Stimulated activated CD8-positive, alpha-beta memory T cell treated with anti-CD3 and anti-CD28 coated beads, Interleukin-2, amount 100 ng/mL, for 48 hours (primary cell): ENCODE measurements at regions not wholly inside any gene's neighbourhood (a gene's known extent, or its start where the extent isn't known, plus 50 kb on each side); places are given as distances from the start of the nearest gene placed in this dataset.
"Not testable (repeated sequence)": the region's sequence is repeated elsewhere in the genome, so short reads cannot be mapped to it uniquely, and the experiment has no call there.

Source experiments
- DNase-seq, 2 donors: peaks; one replicate each; pipeline ENCODE4 v3.0.0-alpha.2; 2020; ENCODE audit warnings: low read depth in 2 of 2

DNA sequence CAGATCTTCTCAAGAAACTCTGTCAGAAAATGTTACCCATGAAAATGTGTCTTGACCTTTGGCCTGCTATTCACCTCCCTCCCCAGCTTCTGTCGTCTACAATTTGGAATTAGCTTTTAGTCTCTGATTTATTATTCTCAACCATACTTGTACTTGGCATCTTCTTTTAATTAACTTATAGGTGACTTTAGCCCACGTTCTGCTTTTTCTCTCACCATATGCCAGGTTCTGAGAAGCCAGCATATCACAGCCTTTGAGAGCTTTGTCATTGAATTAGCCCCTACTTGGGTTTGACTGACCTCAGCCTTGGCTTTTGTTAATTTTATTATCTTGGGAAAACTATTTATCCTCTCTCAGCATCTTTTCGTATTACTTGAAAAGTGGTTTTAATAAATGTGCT, 355.9 kb downstream of the OXSM start:
- DNase-seq, result no peak

DNA sequence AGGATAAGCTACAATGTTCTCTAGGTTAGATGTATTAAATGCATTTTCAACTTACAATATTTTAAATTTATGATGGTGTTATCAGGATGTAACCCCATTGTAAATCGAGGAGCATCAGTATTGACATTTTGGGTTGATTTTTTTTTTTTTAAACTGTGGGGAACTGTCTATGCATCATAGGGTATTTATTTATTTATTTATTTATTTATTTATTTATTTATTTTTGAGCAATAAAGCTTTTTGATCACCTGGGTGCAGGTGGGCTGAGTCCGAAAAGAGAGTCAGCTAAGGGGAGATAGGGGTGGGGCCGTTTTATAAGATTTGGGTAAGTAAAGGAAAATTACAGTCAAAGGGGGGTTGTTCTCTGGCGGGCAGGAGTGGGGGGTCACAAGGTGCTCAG, 367.5 kb downstream of the OXSM start:
- DNase-seq, result not testable (repeated sequence)

DNA sequence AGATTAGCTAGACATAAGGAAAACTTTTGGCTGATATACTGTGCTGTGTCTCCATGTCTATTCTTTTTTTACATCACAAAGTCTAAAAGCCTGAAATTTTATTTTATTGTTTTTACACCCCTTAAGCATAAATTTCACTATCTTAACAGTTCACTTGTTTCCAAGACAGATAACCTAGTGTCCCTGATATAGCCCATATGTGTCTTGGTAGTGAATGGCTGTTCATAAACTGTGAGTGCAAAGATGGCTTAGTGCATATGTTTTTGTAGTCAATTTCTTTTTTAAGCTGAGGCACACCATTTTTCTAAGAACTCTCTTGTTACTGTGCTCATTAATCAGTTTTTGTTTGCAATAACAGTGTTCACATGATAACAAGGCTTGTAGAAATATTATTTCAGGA, 381.1 kb downstream of the OXSM start:
- DNase-seq, result no peak

DNA sequence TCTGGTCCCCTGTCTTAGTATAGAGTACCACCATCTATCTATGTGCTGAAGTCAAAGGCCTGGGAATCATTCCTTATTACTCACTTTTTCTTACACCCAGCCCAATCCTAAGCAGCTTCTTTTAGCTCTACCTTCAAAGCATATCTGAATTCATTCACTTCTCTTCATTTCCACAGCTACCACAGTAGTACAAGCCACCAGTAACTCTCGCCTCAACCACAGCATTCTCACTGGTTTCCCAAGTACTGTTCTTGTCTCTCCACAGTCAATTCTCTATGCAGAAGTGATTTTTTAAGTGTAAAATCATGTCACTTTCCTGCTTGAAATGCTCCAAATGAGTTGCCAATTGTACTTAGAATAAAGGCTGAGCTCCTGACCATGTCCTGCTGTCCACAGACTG, 401.7 kb downstream of the OXSM start:
- DNase-seq, result no peak

DNA sequence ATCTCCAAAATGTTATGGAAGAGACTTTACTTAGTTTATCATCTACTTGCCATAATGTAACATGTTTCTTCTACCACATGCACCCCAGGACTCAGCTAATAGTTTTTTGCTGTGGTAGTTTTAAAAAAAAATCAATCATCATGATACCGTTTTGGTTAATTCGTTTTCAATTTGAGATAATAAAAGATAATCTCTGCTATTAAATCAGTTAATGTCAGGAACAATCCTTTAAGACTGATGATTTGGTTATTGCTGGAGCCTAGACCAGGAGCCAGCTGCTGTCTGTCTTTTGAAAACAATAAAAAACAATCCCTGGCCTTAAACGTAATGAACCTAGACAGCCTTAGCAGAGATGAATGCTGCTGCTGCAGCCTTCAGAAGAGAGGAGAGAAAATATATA, 403.7 kb downstream of the OXSM start:
- DNase-seq, result no peak

DNA sequence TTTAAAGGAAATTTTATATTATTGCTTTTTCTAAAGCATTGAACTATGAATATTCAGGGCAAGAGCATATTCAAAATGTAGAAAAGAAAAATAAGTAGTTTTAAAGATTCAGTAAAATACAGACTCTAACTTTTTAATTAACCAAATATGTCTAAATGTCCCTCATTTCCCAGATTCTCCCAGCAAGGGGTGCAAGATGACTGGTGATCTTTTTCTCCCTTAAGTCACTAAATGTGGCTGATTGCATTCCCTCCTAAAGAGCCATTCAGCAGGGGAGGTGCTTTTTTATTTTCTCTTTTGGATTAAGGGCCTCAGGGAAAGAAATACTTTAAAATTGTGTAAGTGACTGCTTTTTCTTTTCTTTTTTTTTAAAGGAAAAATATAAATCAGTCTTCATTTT, 406.9 kb downstream of the OXSM start:
- DNase-seq, result no peak

DNA sequence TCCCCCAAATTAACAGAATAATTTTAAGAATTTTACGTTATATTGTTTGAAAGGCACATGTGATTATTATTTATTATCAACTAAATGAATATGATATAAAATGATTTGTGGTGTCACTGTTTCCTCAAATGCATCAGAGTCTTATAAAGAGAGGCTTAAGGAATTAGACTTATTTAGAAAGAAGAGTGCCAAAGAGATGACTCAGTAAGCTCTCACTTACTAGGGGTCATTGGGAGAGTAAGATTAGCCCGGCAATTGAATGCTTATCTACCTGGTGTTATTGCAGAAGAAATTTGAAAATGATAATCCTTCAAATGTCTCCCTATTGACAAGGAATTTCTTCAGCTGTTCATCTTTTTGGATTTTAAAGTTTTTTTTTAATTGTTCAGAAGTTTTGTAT, 408.7 kb downstream of the OXSM start:
- DNase-seq, result no peak

DNA sequence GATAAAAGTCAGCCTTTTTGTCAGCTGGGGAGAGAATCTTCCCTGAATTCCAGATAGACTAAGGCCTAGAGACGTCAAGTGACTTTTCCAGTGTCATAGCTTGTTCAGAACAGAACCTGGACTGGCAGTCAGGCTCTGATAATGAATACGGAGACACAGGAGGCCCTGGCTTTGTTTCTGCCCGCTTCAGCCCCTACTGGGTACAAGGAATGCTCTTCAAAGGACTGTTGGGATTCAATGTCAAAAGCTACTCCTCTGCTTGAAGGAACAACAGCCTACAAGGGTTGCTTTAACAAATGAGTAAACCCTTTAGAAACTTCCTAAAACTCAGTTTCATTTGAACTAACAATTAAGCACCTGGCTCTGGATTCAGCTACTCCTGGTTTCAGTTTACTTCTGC, 412.3 kb downstream of the OXSM start:
- no peak for DNase-seq

DNA sequence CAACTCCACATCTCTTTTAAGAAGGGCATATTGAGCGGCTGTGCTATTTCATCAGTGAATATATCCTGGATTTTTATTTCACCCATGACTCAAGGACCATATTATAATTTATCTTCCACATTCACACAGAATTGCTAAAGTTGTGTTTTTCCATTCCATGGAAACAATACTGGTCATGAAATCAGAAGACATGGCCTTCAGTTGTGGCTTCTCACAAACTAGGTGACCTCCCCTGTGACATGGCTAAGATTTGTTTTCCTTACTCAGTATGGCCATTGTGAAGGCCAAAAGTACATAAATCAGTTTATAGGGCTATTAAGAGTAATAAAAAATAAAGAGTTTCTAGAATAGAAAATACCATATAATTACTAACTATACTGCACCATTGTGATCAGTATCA, 415.6 kb downstream of the OXSM start:
- no peak for DNase-seq

DNA sequence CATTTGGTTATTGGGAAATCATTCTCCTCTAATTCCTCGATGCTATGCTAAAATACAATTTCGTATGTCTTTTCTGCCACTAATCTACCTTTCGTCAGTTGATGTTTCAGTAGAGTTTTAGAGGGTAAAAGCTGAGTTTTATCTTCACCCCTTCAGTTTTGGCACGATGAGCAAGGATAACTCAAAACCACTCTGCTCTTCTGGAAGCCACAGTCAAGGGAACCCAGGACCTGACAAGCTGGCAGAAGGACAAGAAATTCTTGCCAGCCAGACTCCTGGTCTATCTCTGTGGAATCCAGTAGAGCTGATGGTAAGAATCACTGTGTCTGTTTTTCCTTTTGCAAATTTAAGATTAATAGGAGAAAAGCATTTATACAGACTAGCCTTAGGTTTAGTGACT, 414.4 kb upstream of the LRRC3B start:
- DNase-seq, result no peak

DNA sequence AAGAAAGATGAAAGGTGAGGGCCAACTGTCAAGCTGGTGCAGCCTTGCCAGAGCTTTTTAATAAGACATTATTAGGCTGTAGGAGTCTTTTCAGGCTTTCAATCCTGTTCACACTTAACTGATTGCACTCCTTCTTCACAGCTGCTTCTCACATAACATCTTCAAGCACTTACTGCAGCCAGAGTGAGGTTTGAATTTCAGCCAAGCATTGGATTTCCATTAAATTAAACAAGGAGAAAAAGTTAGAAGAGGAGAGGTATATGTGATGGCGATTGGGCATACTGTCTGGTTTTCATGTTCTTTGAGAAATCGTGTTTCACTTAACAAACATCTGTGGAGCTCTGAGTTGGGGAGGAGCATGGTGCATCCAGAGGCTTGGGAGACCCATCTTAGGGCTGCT, 392.8 kb upstream of the LRRC3B start:
- DNase-seq, result no peak

DNA sequence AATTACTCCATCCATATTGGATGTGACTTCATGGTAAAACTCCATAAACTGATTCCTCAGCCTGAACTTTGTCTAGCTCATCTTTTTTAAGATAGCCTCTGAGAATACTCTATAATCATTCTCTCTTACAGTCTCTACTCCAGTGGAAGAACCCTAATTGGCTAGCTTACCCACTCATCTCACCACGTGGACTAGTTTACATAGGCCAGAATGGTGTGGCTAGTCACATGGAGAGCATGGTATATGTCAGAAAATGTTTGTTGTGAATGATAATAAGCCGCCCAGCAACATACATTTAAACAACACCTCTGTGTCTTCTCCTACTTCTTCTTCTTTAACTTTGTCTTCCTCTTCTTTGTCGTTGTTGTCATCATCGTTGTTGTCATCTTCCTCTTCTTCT, 389.2 kb upstream of the LRRC3B start:
- no peak for DNase-seq

DNA sequence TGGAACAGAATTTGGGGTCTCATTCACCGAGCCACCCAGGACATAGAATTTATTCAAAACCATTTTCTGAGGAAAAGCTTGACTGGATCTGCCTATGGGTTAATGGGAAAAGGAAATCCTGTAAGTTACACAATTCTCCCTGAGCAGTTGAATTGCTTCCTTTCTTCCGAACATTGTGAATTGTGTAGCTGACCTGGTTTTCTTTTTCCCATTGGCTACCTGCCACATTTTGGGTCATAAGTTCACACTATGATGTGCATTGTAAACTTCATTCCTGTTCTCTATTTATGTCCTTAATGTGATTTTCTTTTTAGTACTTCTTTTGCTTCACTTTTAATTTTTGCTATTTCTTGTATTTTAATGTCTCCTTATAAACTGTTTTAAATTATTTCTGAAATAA, 386.0 kb upstream of the LRRC3B start:
- no peak for DNase-seq

DNA sequence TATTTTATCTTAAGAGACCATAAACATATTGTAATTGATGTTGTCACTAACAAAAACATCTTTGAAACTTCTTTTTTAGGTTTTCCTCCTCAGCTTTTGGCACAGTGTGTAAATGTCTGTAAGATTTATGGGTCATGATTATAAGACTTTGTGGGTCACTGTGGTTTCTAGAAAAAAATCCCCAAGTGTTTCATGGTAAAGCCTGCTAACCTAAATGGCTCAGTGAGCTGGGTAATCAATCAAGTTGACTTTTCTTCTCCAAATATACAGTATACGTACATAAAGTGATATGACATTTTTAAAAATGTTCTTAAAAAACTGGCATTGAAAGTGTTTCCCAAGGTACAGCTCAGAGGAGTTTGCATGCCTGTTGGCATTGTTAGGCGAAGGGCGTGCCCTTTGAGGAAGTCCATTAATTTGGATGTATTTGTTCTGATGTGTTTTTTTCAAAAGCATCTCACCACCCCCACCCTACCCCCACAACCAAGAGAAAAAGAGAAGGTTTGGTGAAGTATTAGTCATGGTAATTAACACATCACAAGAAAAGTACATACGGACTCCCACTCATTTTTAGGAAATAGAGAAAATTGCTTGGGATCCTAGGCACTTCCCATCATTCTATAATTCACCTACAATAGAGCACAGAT, 385.4 kb upstream of the LRRC3B start:
- no peak for DNase-seq

DNA sequence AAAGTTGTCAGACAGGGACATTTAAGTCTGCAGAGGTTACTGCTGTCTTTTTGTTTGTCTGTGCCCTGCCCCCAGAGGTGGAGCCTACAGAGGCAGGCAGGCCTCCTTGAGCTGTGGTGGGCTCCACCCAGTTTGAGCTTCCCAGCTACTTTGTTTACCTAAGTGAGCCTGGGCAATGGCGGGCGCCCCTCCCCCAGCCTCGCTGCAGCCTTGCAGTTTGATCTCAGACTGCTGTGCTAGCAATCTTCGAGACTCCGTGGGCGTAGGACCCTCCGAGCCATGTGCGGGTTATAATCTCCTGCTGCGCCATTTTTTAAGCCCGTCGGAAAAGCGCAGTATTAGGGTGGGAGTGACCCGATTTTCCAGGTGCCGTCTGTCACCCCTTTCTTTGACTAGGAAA, 378.0 kb upstream of the LRRC3B start:
- DNase-seq, result not testable (repeated sequence)

DNA sequence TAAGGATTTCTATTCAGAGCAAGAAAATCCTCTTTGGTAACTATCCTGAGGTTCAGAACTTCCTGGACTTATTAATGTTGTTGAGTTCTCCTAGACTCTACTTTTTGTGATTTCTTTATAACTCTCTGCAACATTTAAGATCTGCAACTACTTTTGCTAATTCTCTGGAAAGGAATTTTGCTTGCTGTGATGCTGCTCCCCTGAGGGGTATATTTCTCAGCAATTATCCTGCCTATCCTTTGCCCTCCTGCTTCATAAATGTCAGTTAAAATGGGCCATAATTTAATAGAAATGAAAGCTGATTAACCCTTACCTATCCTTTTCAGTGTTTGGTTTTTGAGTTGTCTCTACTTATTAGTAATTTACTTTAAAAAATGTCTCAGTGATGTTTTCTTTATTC, 377.3 kb upstream of the LRRC3B start:
- no peak for DNase-seq

DNA sequence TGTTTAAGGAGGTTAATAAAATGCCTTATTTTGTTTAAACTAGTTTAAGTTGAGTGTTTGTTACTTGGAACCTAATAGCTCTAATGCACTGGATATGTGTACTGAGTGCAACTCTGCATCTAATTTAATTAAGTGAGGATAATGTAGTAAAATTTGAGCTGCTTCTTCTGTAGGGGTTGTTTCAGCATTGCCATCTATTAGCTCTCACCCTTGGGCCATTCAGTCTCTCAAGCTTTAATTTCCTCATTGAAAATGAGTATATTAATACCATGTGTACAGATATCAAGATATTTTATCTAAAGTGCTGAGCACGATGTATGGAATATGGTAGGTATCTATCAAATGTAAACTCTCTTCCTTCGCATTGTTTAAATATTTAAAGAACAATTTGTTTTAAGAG, 375.7 kb upstream of the LRRC3B start:
- no peak for DNase-seq

DNA sequence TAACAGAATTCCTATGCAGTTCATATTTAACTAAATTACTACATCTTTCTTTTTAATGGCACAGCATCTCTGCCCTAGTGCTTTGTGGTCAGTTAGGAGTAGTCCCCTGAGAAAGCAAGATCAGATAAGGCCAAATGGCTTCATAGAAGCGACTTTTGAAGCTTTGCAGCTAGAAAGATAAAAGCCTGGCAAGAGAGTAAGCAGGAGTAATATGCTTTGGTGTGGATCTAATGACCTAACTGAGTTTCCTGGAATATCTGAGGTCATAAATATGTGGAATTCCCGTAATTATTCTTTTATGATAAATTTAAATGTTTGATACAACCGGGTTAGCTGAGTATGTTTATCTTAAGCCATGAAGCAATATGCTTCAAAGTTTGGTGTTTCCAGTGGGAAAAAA, 374.9 kb upstream of the LRRC3B start:
- no peak for DNase-seq

DNA sequence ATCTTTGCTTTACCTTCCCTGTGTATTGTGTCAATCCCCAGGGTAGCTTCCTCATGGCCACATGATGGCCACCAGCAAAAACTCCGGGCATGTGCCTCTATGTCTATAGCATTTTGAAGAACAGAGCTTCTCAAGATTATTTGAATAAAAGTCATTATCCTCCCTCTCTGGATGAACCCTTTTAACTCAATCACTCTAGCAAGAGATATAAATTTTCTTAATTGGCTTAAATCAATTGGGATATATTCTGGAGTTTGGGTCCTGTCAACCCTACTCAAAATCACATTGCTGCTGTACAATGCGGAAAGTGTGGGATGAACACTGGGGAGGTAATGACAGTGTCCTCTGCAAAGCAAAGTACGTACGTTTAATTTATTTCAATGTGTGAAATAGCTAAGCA, 370.6 kb upstream of the LRRC3B start:
- no peak for DNase-seq

DNA sequence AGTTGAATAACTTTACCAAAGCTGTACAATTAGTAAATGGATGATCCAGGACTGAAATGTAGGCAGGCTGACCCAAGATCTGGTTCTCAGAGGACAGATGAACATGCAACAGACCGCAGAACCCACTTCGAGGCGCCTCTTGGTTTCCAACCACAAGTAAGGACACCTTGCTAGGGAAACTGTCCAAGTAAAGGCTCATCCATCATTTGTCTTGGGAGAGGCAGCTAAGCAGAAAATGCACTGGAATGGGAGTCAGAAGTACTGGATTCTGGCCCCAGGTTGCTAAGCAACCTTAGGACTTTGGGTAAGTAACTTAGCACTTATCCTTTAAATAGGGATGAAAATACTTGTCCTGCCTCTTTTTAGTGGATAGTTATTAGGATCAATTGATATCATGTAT, 366.3 kb upstream of the LRRC3B start:
- no peak for DNase-seq

DNA sequence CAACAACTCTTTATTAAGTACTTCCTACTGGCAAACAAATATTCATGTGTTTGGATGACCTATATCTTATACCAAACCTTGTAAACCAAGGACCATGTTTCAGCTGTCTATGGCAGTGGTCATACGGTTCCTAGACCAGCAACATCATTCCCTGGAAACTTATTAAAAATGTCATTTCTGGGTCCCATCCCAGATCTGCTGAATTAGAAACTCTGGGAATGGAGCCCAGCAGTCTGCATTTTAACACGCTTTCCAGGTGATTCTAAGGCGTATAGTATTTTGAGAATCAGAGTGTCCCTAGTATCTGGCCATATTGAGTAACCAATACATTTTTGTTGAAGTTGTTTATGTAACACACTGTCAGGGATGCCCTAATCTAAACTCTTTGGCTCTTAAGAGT, 363.4 kb upstream of the LRRC3B start:
- no peak for DNase-seq

DNA sequence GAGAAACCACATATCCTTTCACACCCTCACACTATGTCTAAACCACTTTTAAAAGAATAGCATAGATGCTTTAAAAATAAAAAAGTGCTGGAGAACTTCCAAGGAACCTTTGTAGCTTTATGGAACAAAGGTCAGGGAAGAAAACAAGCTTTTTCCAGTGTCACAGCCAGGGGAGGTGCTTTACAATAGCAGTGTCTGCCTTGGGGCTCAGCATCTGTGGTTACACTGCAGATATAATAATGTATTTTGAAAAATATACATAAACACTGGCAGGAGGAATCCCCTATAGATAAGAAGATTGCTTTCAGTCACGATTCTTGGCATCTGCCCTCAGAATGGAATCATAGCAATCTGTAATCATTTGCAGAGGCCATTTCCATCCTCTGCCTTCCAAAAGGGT, 362.4 kb upstream of the LRRC3B start:
- no peak for DNase-seq

DNA sequence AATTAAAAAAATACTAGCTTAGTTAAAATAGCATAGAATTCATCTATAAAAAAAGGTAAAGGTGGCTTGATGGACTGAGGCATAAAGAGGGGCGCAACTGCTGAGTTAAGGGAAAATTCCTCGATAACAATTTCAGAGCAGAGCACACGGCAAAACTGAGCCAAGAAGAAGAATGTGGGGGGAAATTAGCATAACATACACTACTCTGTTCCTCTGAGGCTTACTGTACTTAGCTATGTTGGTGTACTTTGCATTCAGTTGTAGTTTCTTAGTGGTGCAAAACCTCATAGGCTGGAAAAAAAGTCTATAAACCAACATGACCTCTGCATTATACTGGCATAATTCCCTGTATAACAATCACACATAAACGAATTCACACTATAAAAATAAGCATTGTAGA, 357.9 kb upstream of the LRRC3B start:
- no peak for DNase-seq

DNA sequence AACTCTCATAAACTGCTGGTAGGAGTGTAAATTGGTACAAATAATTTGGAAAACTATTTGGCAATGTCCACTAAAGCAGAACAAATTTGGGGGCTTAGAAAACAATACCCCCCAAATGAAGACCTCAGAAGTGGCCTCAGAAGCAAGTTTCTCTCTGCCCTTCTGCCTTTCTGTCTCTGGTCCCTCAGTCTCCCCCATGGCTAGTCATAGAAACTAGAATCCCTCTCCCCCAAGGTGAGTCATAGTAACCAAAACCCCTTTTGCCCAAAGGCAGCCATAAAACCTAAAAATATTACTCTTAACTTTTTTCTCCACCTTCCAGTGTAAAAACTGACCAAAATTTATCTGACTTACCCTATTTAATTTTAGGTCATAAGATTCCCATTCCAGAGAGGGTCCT, 350.7 kb upstream of the LRRC3B start:
- DNase-seq, result no peak

DNA sequence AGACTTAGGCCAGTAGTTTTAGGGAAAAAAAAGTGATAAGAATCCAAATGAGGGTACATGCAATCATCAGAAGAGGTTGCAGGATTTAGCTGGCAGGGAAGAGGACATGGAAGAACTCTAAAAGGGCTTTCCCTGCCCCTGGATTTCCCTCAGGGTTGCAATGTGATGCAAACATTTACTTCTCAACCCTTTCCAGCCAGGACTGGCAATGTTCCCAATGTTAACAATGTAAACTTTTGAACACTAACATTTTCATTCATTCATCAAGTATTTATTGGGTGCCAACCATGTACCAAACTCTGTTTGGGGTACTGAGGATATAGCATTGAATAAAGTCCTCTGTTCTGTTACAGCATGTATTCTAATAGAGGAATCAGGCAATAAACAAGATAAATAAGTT, 349.4 kb upstream of the LRRC3B start:
- DNase-seq, result no peak
